MCF 10A (cell line): ENCODE measurements at regions not wholly inside any gene's neighbourhood (a gene's known extent, or its start where the extent isn't known, plus 50 kb on each side); places are given as distances from the start of the nearest gene placed in this dataset.

ENCODE experiments used
- BruUV-seq: library from RNA; stranded (reverse); fragments of 400-500 nt; replicated peaks from 2 replicates; lab custom pipeline; 2021; lab: Mats Ljungman, UMichigan
- CTCF ChIA-PET: fragments of 300-600 bp; sonication (Branson Sonifier 250); formaldehyde crosslinking; extraction: SDS; loops from one replicate; lab custom pipeline; 2021; ENCODE audit warnings: antibody characterized with exemption, inconsistent platforms; lab: Yijun Ruan, JAX
- POLR2A ChIA-PET: fragments of 300-600, 350-650 bp; sonication (Branson Sonifier 250); formaldehyde crosslinking; extraction: SDS; loops from one replicate; lab custom pipeline; 2020; ENCODE audit warnings: antibody characterized with exemption, inconsistent platforms; lab: Yijun Ruan, JAX
- DNase-seq: peaks from one replicate; pipeline ENCODE4 v3.0.0-alpha.2; 2018; ENCODE audit not compliant: unreplicated experiment
- H3K27ac Mint-ChIP-seq: one replicate; pipeline ENCODE4 v1.8.0; 2022; ENCODE audit warnings: mild to moderate bottlenecking, low read depth, mixed read lengths; ENCODE audit not compliant: unreplicated experiment
- H3K27me3 Mint-ChIP-seq: one replicate; pipeline ENCODE4 v1.8.0; 2022; ENCODE audit warnings: mixed read lengths; ENCODE audit not compliant: insufficient read depth, unreplicated experiment
- H3K36me3 Mint-ChIP-seq: one replicate; pipeline ENCODE4 v1.8.0; 2022; ENCODE audit warnings: mild to moderate bottlenecking, moderate library complexity, mixed read lengths; ENCODE audit not compliant: insufficient read depth, unreplicated experiment
- H3K4me1 Mint-ChIP-seq: one replicate; pipeline ENCODE4 v1.8.0; 2022; ENCODE audit warnings: mixed read lengths; ENCODE audit not compliant: insufficient read depth, unreplicated experiment
- H3K4me3 Mint-ChIP-seq: one replicate; pipeline ENCODE4 v1.8.0; 2022; ENCODE audit warnings: mild to moderate bottlenecking, moderate library complexity, mixed read lengths; ENCODE audit not compliant: unreplicated experiment
- H3K9me3 Mint-ChIP-seq: one replicate; pipeline ENCODE4 v1.8.0; 2022; ENCODE audit warnings: mixed read lengths; ENCODE audit not compliant: unreplicated experiment
- intact Hi-C: fragments of 100-400 bp; cut with micrococcal nuclease; formaldehyde crosslinking; loops from 2 replicates; pipeline ENCODE4 v1.14.1; 2022
- TF ChIP-seq, protein P1 (sequence below): fragments of 200-600 bp; IDR thresholded peaks from one replicate; pipeline ENCODE4 v1.8.0; 2022; ENCODE audit warnings: antibody characterized with exemption, mild to moderate bottlenecking; ENCODE audit not compliant: unreplicated experiment

DNA sequence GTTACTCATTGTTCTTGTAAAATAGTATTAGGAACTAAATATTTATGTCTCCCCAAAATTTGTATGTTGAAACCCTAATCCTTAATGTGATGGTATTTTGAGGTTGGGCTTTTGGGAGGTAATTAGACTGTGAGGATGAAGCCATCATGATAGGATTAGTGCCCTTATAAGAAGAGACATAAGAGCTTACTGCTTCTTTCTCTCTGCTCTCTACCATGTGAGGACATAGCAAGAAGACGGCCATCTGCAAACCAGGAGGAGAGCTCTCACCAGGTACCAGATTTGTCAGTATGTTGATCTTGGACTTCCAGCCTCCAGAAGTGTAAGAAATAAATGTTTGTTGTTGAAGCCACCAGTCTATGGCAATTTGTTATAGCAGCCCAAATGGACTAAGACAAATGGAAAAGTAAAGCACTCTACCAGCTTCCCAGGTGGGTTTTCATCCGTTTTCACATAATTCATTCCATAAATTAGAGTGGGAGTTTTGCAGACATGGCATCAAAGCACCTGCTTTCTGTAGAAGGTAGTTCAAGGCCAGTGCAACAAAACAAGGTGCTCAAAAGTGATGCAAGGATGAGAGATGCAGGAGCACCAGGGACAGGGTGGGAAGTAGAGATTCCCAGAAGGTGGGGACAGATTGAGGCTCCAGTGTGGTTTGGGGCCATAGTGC is 70.7 kb downstream of the MYCN start:
- no peaks in the 10 kb centered on the region for H3K9me3 Mint-ChIP-seq
- no peak for DNase-seq
- H3K27ac Mint-ChIP-seq, result no peak overlapping the region
- no peak overlapping the region for H3K4me3 Mint-ChIP-seq
- intact Hi-C loops, result no loop called here
- peaks cover 4% of the 10 kb centered on the region for H3K4me1 Mint-ChIP-seq
- no TSS peak for BruUV-seq
- no peaks in the 10 kb centered on the region for H3K36me3 Mint-ChIP-seq
- TF ChIP-seq, protein P1, sequence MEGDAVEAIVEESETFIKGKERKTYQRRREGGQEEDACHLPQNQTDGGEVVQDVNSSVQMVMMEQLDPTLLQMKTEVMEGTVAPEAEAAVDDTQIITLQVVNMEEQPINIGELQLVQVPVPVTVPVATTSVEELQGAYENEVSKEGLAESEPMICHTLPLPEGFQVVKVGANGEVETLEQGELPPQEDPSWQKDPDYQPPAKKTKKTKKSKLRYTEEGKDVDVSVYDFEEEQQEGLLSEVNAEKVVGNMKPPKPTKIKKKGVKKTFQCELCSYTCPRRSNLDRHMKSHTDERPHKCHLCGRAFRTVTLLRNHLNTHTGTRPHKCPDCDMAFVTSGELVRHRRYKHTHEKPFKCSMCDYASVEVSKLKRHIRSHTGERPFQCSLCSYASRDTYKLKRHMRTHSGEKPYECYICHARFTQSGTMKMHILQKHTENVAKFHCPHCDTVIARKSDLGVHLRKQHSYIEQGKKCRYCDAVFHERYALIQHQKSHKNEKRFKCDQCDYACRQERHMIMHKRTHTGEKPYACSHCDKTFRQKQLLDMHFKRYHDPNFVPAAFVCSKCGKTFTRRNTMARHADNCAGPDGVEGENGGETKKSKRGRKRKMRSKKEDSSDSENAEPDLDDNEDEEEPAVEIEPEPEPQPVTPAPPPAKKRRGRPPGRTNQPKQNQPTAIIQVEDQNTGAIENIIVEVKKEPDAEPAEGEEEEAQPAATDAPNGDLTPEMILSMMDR, result no peak
- H3K27me3 Mint-ChIP-seq, result peaks cover 13% of the 10 kb centered on the region
- POLR2A ChIA-PET, result no interaction called here
- CTCF ChIA-PET, result interaction anchor here (0.5 kb wide), 1 partner anchor 76 kb away, joined by 3 read pairs; no protein-coding TSS in a partner anchor

DNA sequence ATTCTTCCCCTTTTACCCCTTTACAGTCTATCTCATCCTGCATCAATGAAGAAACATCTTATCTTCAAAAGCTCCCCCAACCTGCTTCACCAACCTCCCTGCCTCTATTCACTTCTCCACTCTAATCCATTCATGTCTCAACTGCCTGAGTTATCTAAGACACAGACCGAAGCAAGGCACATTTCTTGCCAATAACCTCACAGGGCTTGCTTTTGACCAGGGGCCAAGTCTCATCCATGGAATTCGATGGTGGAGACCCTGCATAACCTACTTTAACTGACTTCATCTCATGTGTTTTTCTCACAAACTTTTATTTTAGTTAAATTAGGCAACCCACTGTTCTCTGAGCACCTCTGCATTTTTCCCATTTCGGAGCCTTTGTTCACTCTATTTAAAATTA is 69.7 kb downstream of the MYCN start:
- H3K27ac Mint-ChIP-seq, result no peak overlapping the region
- ChIA-PET POLR2A (no interaction called here), CTCF (interaction anchor here (0.8 kb wide), 1 partner anchor 16 kb away, joined by 4 read pairs; no protein-coding TSS in a partner anchor)
- H3K36me3 Mint-ChIP-seq, result no peaks in the 10 kb centered on the region
- H3K9me3 Mint-ChIP-seq, result peaks cover 7% of the 10 kb centered on the region
- BruUV-seq, result no TSS peak
- DNase-seq, result no peak
- TF ChIP-seq, protein P1, result no peak
- intact Hi-C loops, result no loop called here
- peaks cover 6% of the 10 kb centered on the region for H3K4me1 Mint-ChIP-seq
- no peak overlapping the region for H3K4me3 Mint-ChIP-seq
- peaks cover 13% of the 10 kb centered on the region for H3K27me3 Mint-ChIP-seq

DNA sequence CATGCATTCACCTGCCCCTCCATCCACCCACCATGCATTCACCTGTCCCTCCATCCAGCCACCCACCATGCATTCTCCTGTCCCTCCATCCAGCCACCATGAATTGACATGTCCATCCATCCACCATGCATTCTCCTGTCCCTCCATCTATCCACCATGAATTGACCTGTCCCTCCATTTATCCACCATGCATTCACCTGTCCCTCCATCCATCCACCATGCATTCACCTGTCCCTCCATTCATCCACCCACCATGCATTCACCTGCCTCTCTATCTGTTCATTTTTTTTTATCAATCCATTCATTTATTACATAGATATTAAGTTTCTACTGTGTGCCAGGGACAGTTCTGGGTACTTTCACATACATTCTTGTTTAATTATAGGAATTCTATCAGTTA is 69.2 kb downstream of the MYCN start:
- Mint-ChIP-seq H3K4me3 (no peak overlapping the region), H3K27ac (no peak overlapping the region), H3K9me3 (peaks cover 9% of the 10 kb centered on the region), H3K27me3 (peaks cover 13% of the 10 kb centered on the region), H3K36me3 (no peaks in the 10 kb centered on the region), H3K4me1 (peaks cover 6% of the 10 kb centered on the region)
- CTCF ChIA-PET, result no interaction called here
- intact Hi-C loops, result no loop called here
- TF ChIP-seq, protein P1, result no peak
- no TSS peak for BruUV-seq
- no peak for DNase-seq
- POLR2A ChIA-PET, result no interaction called here

DNA sequence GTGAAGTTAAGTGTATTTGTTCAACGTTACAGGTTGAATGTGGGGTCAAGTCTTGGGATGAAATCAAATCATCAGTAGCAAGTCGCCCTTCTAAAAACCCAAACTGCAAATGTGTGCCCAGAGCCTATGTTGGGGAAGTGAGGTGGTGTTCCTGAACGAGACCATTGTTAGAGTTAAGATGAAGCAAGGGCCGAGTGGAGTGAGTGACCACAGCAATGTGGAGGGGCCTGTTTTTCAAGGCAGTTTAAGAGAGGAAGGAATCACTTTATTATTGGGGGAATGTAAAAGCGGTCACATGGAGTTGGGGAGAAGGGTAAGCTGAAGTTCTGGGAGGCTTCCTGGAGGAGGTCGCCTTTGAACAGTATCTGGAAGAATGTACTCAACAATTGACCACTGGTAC is 68.5 kb downstream of the MYCN start:
- Mint-ChIP-seq H3K4me3 (no peak overlapping the region), H3K36me3 (no peaks in the 10 kb centered on the region), H3K27ac (no peak overlapping the region), H3K4me1 (peaks cover 6% of the 10 kb centered on the region), H3K27me3 (peaks cover 11% of the 10 kb centered on the region), H3K9me3 (peaks cover 9% of the 10 kb centered on the region)
- DNase-seq, result no peak
- ChIA-PET CTCF (interaction anchor here (0.6 kb wide), 1 partner anchor 291 kb away, joined by 3 read pairs; no protein-coding TSS in a partner anchor), POLR2A (no interaction called here)
- TF ChIP-seq, protein P1, result no peak
- no TSS peak for BruUV-seq
- intact Hi-C loops, result no loop called here
